ENCODE measurements at regions not wholly inside any gene's neighbourhood (a gene's known extent, or its start where the extent isn't known, plus 50 kb on each side); places are given as distances from the start of the nearest gene placed in this dataset.

- TF ChIP-seq CTCF (IDR thresholded peaks at IDR 0.05), result no peak
- no peak for TF ChIP-seq POLR2A (IDR thresholded peaks at IDR 0.05)
- no peak for TF ChIP-seq EP300 (IDR thresholded peaks at IDR 0.05)
Measured at GRCh38 chr6:85089255-85089654, 324.9 kb upstream of the TBX18 start.

Measured in sigmoid colon (tissue), 4 donors.